HG02642 (cell line): ENCODE measurements at regions not wholly inside any gene's neighbourhood (a gene's known extent, or its start where the extent isn't known, plus 50 kb on each side); places are given as distances from the start of the nearest gene placed in this dataset.
"Not testable (repeated sequence)": the region's sequence is repeated elsewhere in the genome, so short reads cannot be mapped to it uniquely, and the experiment has no call there.

ENCODE experiments used
- ATAC-seq: cut with Tn5 transposase; IDR thresholded peaks from one replicate; pipeline ENCODE4 v1.9.1; 2021; ENCODE audit warnings: mild to moderate bottlenecking; ENCODE audit not compliant: unreplicated experiment, poor library complexity

- ATAC-seq: no peak
Observed at GRCh38 chr6:167227984-167228383, 63.1 kb upstream of the UNC93A start.

- ATAC-seq: no peak
Observed at GRCh38 chr6:167229586-167229985, 61.5 kb upstream of the UNC93A start.

DNA sequence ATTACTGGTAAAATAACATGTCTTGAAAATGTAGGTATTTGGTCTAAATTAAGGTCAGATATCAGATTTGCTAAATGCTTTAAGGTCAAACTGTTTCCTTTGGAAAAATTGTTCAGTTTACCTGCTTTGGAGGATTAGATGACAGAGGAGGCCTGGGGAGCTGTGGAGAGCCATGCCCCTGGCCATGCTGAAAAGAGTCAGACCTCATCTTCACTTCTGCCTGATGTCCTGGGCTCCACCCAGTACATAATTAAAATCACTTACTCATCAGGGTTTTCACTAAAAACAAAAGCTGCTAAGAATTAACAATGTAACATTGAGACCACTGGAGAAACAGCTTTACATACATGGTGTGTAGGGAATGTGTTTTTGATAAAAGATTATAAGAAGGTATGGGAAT lies 60.8 kb upstream of the UNC93A start:
- ATAC-seq: no peak

DNA sequence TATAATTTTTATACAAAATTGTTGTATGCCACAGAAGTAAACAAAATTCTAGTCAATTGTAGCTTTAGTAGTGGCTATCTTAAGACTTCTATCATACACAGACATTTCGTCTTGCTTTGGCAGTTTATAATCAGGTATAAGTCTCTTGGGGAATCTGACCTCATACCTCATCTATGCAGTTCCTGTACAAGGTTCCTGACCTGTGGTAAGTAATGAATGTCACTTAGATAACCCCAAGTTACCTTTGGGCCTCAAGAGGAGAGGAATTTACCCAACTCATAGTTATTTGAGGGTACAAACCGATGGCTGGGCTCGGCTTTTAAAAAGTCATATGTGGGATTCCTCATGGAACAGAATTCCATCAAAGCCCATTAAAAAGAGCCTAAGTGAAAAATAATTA lies 58.8 kb upstream of the UNC93A start:
- no peak for ATAC-seq

DNA sequence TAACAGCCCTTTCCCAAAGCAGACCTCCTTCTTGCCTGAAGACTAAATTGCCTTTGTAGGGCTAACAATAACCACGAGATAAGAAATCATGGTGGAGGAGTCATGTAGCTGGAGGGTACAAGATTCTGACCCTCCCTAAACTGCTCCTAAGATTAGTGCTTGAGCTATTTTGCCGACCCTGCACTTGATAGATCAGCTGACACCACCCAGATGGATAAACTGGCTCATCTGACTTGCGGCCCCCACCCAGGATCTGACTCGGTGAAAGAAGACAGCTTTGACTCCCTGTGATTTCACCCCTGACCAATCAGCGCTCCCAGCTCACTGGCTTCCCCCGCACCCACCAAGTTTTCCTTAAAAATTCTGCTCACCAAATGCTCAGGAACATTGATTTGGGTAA lies 57.6 kb upstream of the UNC93A start:
- no peak for ATAC-seq

- ATAC-seq: not testable (repeated sequence)
Observed at GRCh38 chr6:167234576-167234975, 56.5 kb upstream of the UNC93A start.

DNA sequence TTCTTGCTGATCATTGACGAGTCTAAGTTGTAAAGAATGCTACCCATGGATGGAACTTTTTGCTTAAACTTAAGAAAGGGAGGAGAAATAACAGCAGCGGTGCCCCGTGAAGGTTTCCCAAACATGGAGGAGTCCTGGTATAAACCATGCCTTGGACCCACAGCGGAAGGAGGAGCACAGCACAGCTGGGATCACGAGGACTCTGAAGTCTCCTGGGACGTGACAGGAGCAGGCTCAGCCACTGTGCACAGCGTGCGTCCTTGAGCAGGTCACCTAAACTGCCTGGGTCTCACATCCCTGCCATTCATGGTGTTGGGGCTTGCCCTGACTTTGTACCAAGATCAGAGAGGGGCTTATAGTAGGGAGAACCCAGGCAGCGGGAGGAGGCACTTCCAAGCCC lies 56.1 kb upstream of the UNC93A start:
- no peak for ATAC-seq

- ATAC-seq: no peak
Observed at GRCh38 chr6:167235421-167236238, 55.5 kb upstream of the UNC93A start.

DNA sequence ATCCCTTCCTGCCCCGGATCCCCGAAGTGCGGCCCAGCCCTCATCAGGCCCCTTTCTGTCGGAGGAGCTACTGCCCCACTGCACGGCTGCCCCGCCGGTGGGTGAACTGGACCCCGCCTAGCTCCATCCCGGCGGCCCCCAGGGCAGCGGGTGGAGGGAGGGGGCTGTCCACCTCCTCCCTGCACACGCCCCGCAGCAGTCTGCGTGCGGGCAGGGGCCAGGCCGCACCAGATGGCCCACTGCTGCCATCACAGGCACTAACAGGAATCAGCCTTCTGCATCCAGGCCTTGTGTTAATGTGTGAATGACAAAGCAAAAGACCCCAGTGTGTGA lies 54.9 kb upstream of the UNC93A start:
- no peak for ATAC-seq

DNA sequence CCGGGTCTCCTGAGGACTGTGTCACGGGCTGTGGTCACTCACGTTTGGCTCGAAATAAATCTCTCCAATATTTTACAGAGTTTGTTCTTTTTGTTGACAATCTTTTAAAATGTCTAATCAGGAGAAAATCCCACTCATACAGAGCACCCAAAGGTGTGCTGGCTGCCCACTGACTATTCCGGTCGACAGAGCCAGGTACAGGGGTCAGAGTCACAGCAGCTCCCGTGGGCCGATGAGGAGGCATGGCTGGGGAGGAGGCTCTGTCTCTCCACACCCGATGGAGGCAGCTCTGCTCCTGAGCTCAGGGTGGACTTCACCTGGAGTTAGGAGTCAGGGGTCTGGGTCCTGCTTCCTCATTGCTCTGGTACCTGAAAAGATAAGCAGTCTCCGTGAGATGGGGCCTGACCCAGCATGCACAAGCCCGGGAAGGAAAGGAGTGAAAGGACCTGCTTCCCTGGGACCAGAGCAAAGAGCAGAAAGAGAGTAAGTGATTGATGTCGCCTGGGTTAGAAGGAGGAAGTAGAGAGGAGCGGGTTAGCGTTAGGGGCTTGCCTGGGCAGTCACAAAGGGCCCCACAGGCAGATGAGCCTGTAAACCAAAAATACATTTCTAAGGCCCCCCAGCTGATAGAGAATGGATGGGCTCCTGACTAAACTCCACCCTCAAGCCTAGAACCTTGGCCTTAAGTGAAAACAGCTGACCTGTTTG lies 53.5 kb upstream of the UNC93A start:
- ATAC-seq: no peak

DNA sequence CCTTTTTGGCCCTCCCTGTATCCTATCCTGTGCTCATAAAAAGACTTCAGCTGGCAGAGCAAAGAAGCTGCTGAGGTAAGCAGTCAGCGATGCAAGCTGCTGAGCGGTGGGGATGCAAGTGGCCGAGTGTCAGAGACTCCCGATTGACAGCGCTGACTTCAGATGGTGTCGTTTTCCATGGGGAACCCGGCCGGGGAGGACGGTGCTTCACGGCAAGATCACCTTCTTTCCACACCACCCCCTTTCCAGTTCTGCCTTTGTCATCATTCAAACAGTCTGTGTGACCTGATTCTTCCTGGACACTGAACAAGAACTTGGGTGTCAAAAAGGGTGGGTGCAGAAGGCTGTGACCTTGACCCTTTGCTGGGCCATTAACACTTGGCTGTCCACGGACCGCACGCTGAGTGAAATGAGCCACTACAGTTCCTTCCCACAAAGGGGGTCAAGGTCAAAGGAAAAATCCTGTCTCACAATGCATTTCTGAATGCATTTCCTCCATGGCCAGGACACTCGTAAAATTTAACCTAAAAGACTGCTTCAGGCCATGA lies 52.9 kb upstream of the UNC93A start:
- ATAC-seq: no peak

DNA sequence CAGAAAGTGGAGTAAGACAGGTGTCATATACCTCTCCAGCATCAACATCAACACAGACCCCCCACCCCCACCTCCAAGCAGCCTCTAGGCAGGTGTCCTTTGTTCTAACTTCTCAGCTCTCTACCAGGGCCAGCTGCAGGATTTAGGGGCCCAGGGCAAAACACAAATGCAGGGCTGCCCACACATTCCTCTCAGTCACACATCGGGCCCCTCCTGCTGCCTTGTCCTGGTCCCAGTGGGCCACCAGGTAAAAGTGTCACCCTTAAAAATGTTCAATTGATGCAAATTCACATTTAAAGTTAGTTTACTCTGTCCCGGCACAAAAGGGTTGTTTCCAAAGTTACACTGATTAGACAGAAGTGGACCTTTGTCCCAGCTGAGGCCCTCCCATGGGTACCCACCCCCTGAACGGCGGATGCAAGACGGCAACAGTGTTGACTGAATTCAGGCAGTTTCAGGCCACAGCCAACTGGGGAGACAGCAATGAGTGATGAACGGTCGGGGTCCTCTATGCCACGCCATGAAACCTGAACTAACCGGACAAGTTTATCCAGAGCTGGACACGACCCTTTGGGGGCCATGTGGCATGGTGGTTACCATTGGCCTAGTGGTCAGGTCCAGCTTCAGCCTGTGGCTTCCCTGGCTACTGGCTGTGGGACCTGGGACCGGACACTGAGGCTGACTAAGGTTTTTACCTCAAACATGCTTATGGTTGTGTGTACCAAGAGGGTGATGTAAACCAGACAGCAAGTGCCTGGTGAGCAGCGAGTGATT lies 52.2 kb upstream of the UNC93A start:
- no peak for ATAC-seq

DNA sequence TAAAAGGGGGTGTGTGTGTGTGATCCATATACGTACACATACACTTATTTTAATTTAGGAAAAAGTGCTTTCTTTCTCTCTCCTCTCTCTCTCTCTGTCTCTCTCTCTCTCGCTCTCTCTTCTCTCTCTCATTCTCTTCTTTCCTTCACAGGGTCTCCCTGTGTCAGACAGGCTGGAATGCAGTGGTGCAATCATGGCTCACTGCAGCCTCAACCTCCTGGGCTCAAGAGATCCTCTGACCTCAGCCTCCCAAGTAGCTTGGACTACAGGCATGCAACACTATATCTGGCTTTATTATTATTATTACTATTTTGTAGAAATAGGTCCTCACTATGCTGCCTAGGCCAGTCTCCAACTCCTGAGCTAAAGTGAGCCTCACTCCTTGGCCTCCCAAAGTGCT lies 51.6 kb upstream of the UNC93A start:
- not testable (repeated sequence) for ATAC-seq

DNA sequence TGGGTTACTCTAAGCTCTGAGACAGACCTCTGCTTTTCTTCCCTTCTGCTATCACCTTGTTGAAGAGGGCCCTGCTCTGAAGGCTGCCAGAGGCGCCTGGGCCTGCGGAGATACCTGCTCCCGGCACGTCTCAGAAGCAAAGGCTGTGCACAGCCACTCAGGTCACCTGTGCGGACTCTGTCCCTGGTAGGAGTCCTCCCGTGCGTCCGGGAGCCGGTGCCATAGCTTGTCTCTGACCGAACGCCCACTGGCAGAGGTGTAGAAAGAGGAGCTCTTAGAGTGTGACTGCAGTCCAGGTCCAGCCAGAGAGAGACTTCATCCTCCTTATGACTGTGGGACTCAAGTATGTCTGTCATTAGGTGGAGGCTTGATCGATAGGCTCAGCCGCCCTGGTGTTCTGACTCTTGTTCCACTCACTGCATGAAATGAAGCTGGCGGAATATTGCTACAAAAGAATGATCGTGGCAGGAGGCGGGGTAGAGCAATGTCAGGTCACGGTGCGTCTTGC lies 51.0 kb upstream of the UNC93A start:
- ATAC-seq: no peak
